ENCODE measurements at regions not wholly inside any gene's neighbourhood (a gene's known extent, or its start where the extent isn't known, plus 50 kb on each side); places are given as distances from the start of the nearest gene placed in this dataset.

- Histone ChIP-seq H3K27ac (no peak overlapping the region), H3K27me3 (no peaks in the 10 kb centered on the region), H3K36me3 (no peaks in the 10 kb centered on the region), H3K4me1 (no peaks in the 10 kb centered on the region), H3K9me3 (no peaks in the 10 kb centered on the region), H3K4me3 (no peak overlapping the region)
- no peak for DNase-seq (ENCODE audit: low spot score in 2 of 2)
- TF ChIP-seq POLR2A (IDR thresholded peaks at IDR 0.05) (no peak), CTCF (IDR thresholded peaks at IDR 0.05) (no peak), POLR2AphosphoS5 (IDR thresholded peaks at IDR 0.05) (no peak), EP300 (IDR thresholded peaks at IDR 0.05) (no peak)
- WGBS, result 79% methylated on average over 2 of the region's 3 CpGs
Measured at GRCh38 chr18:11517704-11518103, 91.7 kb upstream of the SLC35G4 start.

GRCh38 chr18:11516751-11517503 lies 92.5 kb upstream of the SLC35G4 start:
- no peak for DNase-seq (ENCODE audit: low spot score in 2 of 2)
- no peak for TF ChIP-seq EP300 (IDR thresholded peaks at IDR 0.05)
- no peak for TF ChIP-seq POLR2A (IDR thresholded peaks at IDR 0.05)
- TF ChIP-seq CTCF (IDR thresholded peaks at IDR 0.05), result no peak
- TF ChIP-seq POLR2AphosphoS5 (IDR thresholded peaks at IDR 0.05), result no peak

GRCh38 chr18:11514267-11514666 lies 95.1 kb upstream of the SLC35G4 start:
- WGBS, result 80% methylated on average over 1 of the region's 1 CpG
- Histone ChIP-seq H3K9me3 (no peaks in the 10 kb centered on the region), H3K4me1 (no peaks in the 10 kb centered on the region), H3K36me3 (no peaks in the 10 kb centered on the region), H3K4me3 (no peak overlapping the region), H3K27me3 (no peaks in the 10 kb centered on the region), H3K27ac (no peak overlapping the region)
- no peak for TF ChIP-seq EP300 (IDR thresholded peaks at IDR 0.05)
- DNase-seq (ENCODE audit: low spot score in 2 of 2), result no peak

More at GRCh38 chr18:11516751-11517503, 92.5 kb upstream of the SLC35G4 start:
- WGBS, result 63% methylated on average over 14 of the region's 14 CpGs
- no peaks in the 10 kb centered on the region for H3K27me3 ChIP-seq
- H3K36me3 ChIP-seq, result no peaks in the 10 kb centered on the region
- H3K4me1 ChIP-seq, result no peaks in the 10 kb centered on the region
- H3K27ac ChIP-seq, result no peak overlapping the region
- no peaks in the 10 kb centered on the region for H3K9me3 ChIP-seq
- H3K4me3 ChIP-seq, result no peak overlapping the region

GRCh38 chr18:11512096-11513025 lies 97.0 kb upstream of the SLC35G4 start:
- Histone ChIP-seq H3K9me3 (no peaks in the 10 kb centered on the region), H3K27me3 (no peaks in the 10 kb centered on the region), H3K4me3 (no peak overlapping the region), H3K4me1 (no peaks in the 10 kb centered on the region), H3K36me3 (no peaks in the 10 kb centered on the region), H3K27ac (no peak overlapping the region)
- no peak for DNase-seq (ENCODE audit: low spot score in 2 of 2)
- TF ChIP-seq POLR2A (IDR thresholded peaks at IDR 0.05), result no peak
- TF ChIP-seq CTCF (IDR thresholded peaks at IDR 0.05), result no peak
- TF ChIP-seq EP300 (IDR thresholded peaks at IDR 0.05), result no peak
- TF ChIP-seq POLR2AphosphoS5 (IDR thresholded peaks at IDR 0.05), result no peak
- 68% methylated on average over 8 of the region's 8 CpGs for WGBS

- no peaks in the 10 kb centered on the region for H3K9me3 ChIP-seq
- WGBS, result 86% methylated on average over 6 of the region's 6 CpGs
- no peak overlapping the region for H3K4me3 ChIP-seq
- no peaks in the 10 kb centered on the region for H3K36me3 ChIP-seq
- no peaks in the 10 kb centered on the region for H3K4me1 ChIP-seq
- H3K27ac ChIP-seq, result no peak overlapping the region
- TF ChIP-seq POLR2A (IDR thresholded peaks at IDR 0.05) (no peak), POLR2AphosphoS5 (IDR thresholded peaks at IDR 0.05) (no peak), EP300 (IDR thresholded peaks at IDR 0.05) (no peak), CTCF (IDR thresholded peaks at IDR 0.05) (no peak)
- no peaks in the 10 kb centered on the region for H3K27me3 ChIP-seq
- DNase-seq (ENCODE audit: low spot score in 2 of 2), result no peak
Measured at GRCh38 chr18:11511434-11512095, 97.8 kb upstream of the SLC35G4 start.
